ENCODE measurements at regions not wholly inside any gene's neighbourhood (a gene's known extent, or its start where the extent isn't known, plus 50 kb on each side); places are given as distances from the start of the nearest gene placed in this dataset.

GRCh38 chr11:115745066-115745465, 240.9 kb upstream of the CADM1 start:
- 87% methylated on average over 7 of the region's 7 CpGs for WGBS
- Histone ChIP-seq H3K4me3 (no peak overlapping the region), H3K4me1 (peaks cover 13% of the 10 kb centered on the region), H3K9me3 (no peaks in the 10 kb centered on the region), H3K27ac (no peak overlapping the region), H3K36me3 (no peaks in the 10 kb centered on the region), H3K27me3 (peaks cover 4% of the 10 kb centered on the region)
- no peak for TF ChIP-seq POLR2A (IDR thresholded peaks at IDR 0.05)
- TF ChIP-seq EP300 (IDR thresholded peaks at IDR 0.05), result no peak
- TF ChIP-seq CTCF (IDR thresholded peaks at IDR 0.05), result no peak
- DNase-seq (ENCODE audit: low spot score in 2 of 2), result no peak

- DNase-seq (ENCODE audit: low spot score in 2 of 2), result no peak
- 78% methylated on average over 9 of the region's 9 CpGs for WGBS
- Histone ChIP-seq H3K4me3 (no peak overlapping the region), H3K27me3 (peaks cover 2% of the 10 kb centered on the region), H3K36me3 (no peaks in the 10 kb centered on the region), H3K27ac (no peak overlapping the region), H3K9me3 (no peaks in the 10 kb centered on the region), H3K4me1 (peaks cover 23% of the 10 kb centered on the region)
- TF ChIP-seq POLR2A (IDR thresholded peaks at IDR 0.05) (no peak), CTCF (IDR thresholded peaks at IDR 0.05) (no peak), EP300 (IDR thresholded peaks at IDR 0.05) (no peak), POLR2AphosphoS5 (IDR thresholded peaks at IDR 0.05) (no peak)
These were observed 239.5 kb upstream of the CADM1 start for GRCh38 chr11:115743719-115744118.

- Histone ChIP-seq H3K4me3 (no peak overlapping the region), H3K27me3 (no peaks in the 10 kb centered on the region), H3K4me1 (peaks cover 14% of the 10 kb centered on the region), H3K9me3 (no peaks in the 10 kb centered on the region), H3K27ac (peak overlapping the region; percentile 46), H3K36me3 (no peaks in the 10 kb centered on the region)
- DNase-seq (ENCODE audit: low spot score in 2 of 2), result no peak
- 54% methylated on average over 17 of the region's 17 CpGs for WGBS
- no peak for TF ChIP-seq EP300 (IDR thresholded peaks at IDR 0.05)
- TF ChIP-seq CTCF (IDR thresholded peaks at IDR 0.05), result no peak
- TF ChIP-seq POLR2AphosphoS5 (IDR thresholded peaks at IDR 0.05), result no peak
- TF ChIP-seq POLR2A (IDR thresholded peaks at IDR 0.05), result no peak
These were observed 237.3 kb upstream of the CADM1 start for GRCh38 chr11:115741376-115742107.

GRCh38 chr11:115740324-115740723, 236.1 kb upstream of the CADM1 start:
- Histone ChIP-seq H3K4me1 (peaks cover 14% of the 10 kb centered on the region), H3K27ac (no peak overlapping the region), H3K4me3 (no peak overlapping the region), H3K27me3 (no peaks in the 10 kb centered on the region), H3K36me3 (no peaks in the 10 kb centered on the region), H3K9me3 (no peaks in the 10 kb centered on the region)
- TF ChIP-seq POLR2A (IDR thresholded peaks at IDR 0.05) (no peak), CTCF (IDR thresholded peaks at IDR 0.05) (no peak), EP300 (IDR thresholded peaks at IDR 0.05) (no peak), POLR2AphosphoS5 (IDR thresholded peaks at IDR 0.05) (no peak)
- DNase-seq (ENCODE audit: low spot score in 2 of 2), result no peak

- Histone ChIP-seq H3K27ac (no peak overlapping the region), H3K27me3 (no peaks in the 10 kb centered on the region), H3K4me3 (no peak overlapping the region), H3K9me3 (no peaks in the 10 kb centered on the region), H3K4me1 (peaks cover 14% of the 10 kb centered on the region), H3K36me3 (no peaks in the 10 kb centered on the region)
- WGBS, result 71% methylated on average over 3 of the region's 3 CpGs
- no peak for DNase-seq (ENCODE audit: low spot score in 2 of 2)
- TF ChIP-seq POLR2AphosphoS5 (IDR thresholded peaks at IDR 0.05), result no peak
- no peak for TF ChIP-seq EP300 (IDR thresholded peaks at IDR 0.05)
- no peak for TF ChIP-seq CTCF (IDR thresholded peaks at IDR 0.05)
- TF ChIP-seq POLR2A (IDR thresholded peaks at IDR 0.05), result no peak
These were observed 235.7 kb upstream of the CADM1 start for GRCh38 chr11:115739878-115740277.

Data from suprapubic skin (tissue), 4 donors.